Osteoblast (primary cell): ENCODE measurements at regions not wholly inside any gene's neighbourhood (a gene's known extent, or its start where the extent isn't known, plus 50 kb on each side); places are given as distances from the start of the nearest gene placed in this dataset.
"Not testable (repeated sequence)": the region's sequence is repeated elsewhere in the genome, so short reads cannot be mapped to it uniquely, and the experiment has no call there.

Source experiments
- DNase-seq: peaks from one replicate; pipeline ENCODE4 v3.0.0; 2011; ENCODE audit warnings: low spot score, mixed read lengths; ENCODE audit not compliant: insufficient read length; ENCODE audit errors: missing footprints
- H2AFZ ChIP-seq: 2 replicates; pipeline ENCODE4 v1.6.0; 2011; ENCODE audit warnings: mild to moderate bottlenecking, low read length
- H3K27ac ChIP-seq: 2 replicates; pipeline ENCODE4 v1.5.1; 2011; ENCODE audit warnings: mild to moderate bottlenecking, low read depth, low read length, moderate library complexity
- H3K27me3 ChIP-seq: 2 replicates; pipeline ENCODE4 v1.6.0; 2012; ENCODE audit warnings: mild to moderate bottlenecking, control low read depth, inconsistent platforms, low read length, moderate library complexity; ENCODE audit not compliant: insufficient read depth
- H3K36me3 ChIP-seq: 2 replicates; pipeline ENCODE4 v1.5.1; 2011; ENCODE audit warnings: mild to moderate bottlenecking, low read length, control low read depth, moderate library complexity; ENCODE audit not compliant: insufficient read depth
- H3K4me1 ChIP-seq: 2 replicates; pipeline ENCODE4 v1.5.1; 2011; ENCODE audit warnings: mild to moderate bottlenecking, low read length, control low read depth, moderate library complexity; ENCODE audit not compliant: insufficient read depth
- H3K4me2 ChIP-seq: 2 replicates; pipeline ENCODE4 v1.6.0; 2011; ENCODE audit warnings: mild to moderate bottlenecking, low read length; ENCODE audit not compliant: insufficient read depth
- H3K4me3 ChIP-seq: fragments of 200-600 bp; sonication (generic); 3 replicates; pipeline ENCODE4 v1.5.1; 2012; ENCODE audit warnings: mild to moderate bottlenecking, low read length, inconsistent platforms; ENCODE audit not compliant: insufficient read depth
- H3K79me2 ChIP-seq: 2 replicates; pipeline ENCODE4 v1.6.0; 2012; ENCODE audit warnings: mild to moderate bottlenecking, low read length, control low read depth, inconsistent platforms; ENCODE audit not compliant: insufficient read depth
- H3K9me3 ChIP-seq: 2 replicates; pipeline ENCODE4 v1.5.1; 2011; ENCODE audit warnings: low read depth, low read length, control low read depth
- H4K20me1 ChIP-seq: 2 replicates; pipeline ENCODE4 v1.6.0; 2012; ENCODE audit warnings: mild to moderate bottlenecking, low read length, control low read depth; ENCODE audit not compliant: insufficient read depth
- TF ChIP-seq, protein P1 (sequence below): IDR thresholded peaks from 2 replicates; pipeline ENCODE4 v1.5.1; 2011; ENCODE audit warnings: mild to moderate bottlenecking, low read depth, low read length, moderate library complexity; ENCODE audit errors: extremely low read depth

DNA sequence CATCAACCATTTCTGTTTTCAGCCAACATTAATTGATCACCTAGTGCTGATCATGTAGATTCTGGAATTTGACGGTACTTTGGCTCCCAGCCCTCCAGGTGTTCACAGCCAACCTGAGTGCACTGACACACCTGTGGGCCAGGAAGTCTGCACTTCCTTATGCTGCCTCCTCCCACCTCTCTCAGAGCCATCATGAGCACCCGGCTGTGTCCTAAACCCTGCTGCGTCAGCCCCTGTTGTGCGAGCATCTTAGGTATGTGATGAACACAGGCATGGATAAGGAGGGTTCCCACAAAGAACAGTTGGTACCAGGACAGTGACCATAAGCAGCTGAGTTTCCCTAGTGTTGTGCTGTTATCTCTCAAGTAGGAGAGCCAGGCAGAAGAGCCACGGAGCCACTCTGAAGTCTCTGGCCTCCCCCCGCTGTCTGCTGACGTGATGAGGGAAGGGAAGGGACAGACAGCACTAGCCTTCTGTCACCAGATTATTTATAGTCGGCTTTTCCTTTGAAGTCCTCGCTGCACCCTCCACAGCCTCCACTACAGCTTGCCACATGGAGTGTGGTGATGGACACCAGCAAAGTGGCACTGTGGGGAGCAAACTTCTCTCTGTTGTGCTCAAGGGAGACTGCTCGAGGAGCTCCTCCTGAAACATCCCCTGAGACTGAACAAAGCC lies 162.8 kb upstream of the ANKFN1 start:
- Histone ChIP-seq H3K79me2 (no peaks in the 10 kb centered on the region), H4K20me1 (no peaks in the 10 kb centered on the region), H3K4me2 (no peak overlapping the region), H3K27me3 (no peaks in the 10 kb centered on the region), H2AFZ (no peak overlapping the region), H3K4me1 (no peaks in the 10 kb centered on the region), H3K9me3 (no peaks in the 10 kb centered on the region), H3K36me3 (no peaks in the 10 kb centered on the region), H3K27ac (no peak overlapping the region), H3K4me3 (no peak overlapping the region)
- TF ChIP-seq, protein P1, sequence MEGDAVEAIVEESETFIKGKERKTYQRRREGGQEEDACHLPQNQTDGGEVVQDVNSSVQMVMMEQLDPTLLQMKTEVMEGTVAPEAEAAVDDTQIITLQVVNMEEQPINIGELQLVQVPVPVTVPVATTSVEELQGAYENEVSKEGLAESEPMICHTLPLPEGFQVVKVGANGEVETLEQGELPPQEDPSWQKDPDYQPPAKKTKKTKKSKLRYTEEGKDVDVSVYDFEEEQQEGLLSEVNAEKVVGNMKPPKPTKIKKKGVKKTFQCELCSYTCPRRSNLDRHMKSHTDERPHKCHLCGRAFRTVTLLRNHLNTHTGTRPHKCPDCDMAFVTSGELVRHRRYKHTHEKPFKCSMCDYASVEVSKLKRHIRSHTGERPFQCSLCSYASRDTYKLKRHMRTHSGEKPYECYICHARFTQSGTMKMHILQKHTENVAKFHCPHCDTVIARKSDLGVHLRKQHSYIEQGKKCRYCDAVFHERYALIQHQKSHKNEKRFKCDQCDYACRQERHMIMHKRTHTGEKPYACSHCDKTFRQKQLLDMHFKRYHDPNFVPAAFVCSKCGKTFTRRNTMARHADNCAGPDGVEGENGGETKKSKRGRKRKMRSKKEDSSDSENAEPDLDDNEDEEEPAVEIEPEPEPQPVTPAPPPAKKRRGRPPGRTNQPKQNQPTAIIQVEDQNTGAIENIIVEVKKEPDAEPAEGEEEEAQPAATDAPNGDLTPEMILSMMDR, result no peak
- DNase-seq, result no peak

DNA sequence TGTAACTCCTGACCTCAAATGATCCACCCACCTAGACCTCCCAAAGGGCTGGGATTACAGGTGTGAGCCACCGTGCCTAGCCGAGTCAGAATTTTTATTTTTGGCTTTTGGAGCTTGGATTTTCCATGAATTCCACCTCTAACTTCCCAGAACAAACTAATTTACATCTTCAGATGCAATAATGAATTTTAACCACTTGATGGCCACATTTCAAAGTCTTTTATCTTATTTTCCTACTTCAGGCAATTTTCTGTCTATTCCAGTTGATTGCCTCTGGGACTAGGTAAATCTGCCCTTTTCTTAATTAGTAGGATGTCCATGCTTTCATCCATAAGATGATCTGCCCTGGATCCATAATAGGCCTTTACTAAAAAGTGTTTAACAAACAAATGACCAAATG lies 156.4 kb upstream of the ANKFN1 start:
- H3K4me2 ChIP-seq, result no peak overlapping the region
- H3K27me3 ChIP-seq, result no peaks in the 10 kb centered on the region
- H3K79me2 ChIP-seq, result no peaks in the 10 kb centered on the region
- peak; percentile 42 for DNase-seq
- no peaks in the 10 kb centered on the region for H3K4me1 ChIP-seq
- TF ChIP-seq, protein P1, result peak; percentile 18
- no peaks in the 10 kb centered on the region for H3K9me3 ChIP-seq
- no peaks in the 10 kb centered on the region for H3K36me3 ChIP-seq
- H4K20me1 ChIP-seq, result no peaks in the 10 kb centered on the region
- no peak overlapping the region for H3K4me3 ChIP-seq
- no peak overlapping the region for H3K27ac ChIP-seq
- H2AFZ ChIP-seq, result no peak overlapping the region

DNA sequence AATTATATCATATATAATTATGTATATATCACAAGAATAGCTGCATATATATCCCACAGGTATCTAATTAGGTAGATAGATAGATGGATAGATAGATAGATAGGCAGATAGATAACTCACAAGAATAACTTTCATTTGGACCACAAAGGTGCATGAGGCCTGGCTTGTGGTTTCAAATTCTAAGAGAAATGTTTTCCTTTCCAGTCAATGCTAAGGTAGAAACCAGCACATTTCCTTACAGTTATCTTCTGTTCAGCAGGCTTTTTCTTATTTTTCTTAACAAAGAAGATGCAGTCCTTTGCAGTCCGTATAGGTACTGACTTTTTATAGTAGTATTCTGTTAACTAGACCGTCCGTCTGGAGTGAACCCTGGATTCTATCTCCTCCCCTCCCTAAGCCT lies 152.9 kb upstream of the ANKFN1 start:
- Histone ChIP-seq H3K4me2 (no peak overlapping the region), H3K4me3 (no peak overlapping the region), H3K36me3 (no peaks in the 10 kb centered on the region), H3K9me3 (no peaks in the 10 kb centered on the region), H3K4me1 (no peaks in the 10 kb centered on the region), H3K79me2 (no peaks in the 10 kb centered on the region), H3K27me3 (no peaks in the 10 kb centered on the region), H2AFZ (no peak overlapping the region), H4K20me1 (no peaks in the 10 kb centered on the region), H3K27ac (no peak overlapping the region)
- TF ChIP-seq, protein P1, result no peak
- DNase-seq, result no peak

DNA sequence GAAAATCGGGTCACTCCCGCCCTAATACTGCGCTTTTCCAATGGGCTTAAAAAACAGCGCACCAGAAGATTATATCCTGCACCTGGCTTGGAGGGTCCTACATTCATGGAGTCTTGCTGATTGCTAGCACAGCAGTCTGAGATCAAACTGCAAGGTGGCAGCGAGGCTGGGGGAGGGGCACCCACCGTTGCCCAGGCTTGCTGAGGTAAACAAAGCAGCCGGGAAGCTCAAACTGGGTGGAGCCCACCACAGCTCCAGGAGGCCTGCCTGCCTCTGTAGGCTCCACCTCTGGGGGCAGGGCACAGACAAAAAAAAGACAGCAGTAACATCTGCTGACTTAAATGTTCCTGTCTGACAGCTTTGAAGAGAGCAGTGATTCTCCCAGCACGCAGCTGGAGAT lies 150.6 kb upstream of the ANKFN1 start:
- not testable (repeated sequence) for H3K4me3 ChIP-seq, H3K79me2 ChIP-seq, H3K36me3 ChIP-seq, H3K4me1 ChIP-seq, DNase-seq, H2AFZ ChIP-seq, H3K27me3 ChIP-seq, H3K9me3 ChIP-seq, H3K27ac ChIP-seq, H4K20me1 ChIP-seq, H3K4me2 ChIP-seq
